ENCODE measurements at regions not wholly inside any gene's neighbourhood (a gene's known extent, or its start where the extent isn't known, plus 50 kb on each side); places are given as distances from the start of the nearest gene placed in this dataset.
"Not testable (repeated sequence)": the region's sequence is repeated elsewhere in the genome, so short reads cannot be mapped to it uniquely, and the experiment has no call there.

- Histone ChIP-seq H3K4me1 (ENCODE audit: control insufficient read depth in 2 of 3, insufficient read depth in 2 of 3, low read depth in 1 of 3, low read length in 3 of 3) (no peaks in the 10 kb centered on the region), H3K9ac (ENCODE audit: low read length in 3 of 3) (no peak overlapping the region), H3K9me3 (ENCODE audit: control insufficient read depth in 2 of 3, insufficient read depth in 1 of 3, low read length in 3 of 3) (no peaks in the 10 kb centered on the region), H3K36me3 (ENCODE audit: control insufficient read depth in 2 of 3, insufficient read depth in 3 of 3, low read length in 3 of 3) (no peaks in the 10 kb centered on the region), H3K27me3 (ENCODE audit: control insufficient read depth, insufficient read depth, low read length) (no peaks in the 10 kb centered on the region), H3K4me3 (ENCODE audit: low read length in 3 of 3) (no peak overlapping the region), H3K27ac (ENCODE audit: low read depth in 2 of 2, low read length in 2 of 2) (no peak overlapping the region)
- no peak for DNase-seq
- intact Hi-C loops (cut with DNase I) = no loop called here
- no peak for FAIRE-seq
- TF ChIP-seq, protein P1, sequence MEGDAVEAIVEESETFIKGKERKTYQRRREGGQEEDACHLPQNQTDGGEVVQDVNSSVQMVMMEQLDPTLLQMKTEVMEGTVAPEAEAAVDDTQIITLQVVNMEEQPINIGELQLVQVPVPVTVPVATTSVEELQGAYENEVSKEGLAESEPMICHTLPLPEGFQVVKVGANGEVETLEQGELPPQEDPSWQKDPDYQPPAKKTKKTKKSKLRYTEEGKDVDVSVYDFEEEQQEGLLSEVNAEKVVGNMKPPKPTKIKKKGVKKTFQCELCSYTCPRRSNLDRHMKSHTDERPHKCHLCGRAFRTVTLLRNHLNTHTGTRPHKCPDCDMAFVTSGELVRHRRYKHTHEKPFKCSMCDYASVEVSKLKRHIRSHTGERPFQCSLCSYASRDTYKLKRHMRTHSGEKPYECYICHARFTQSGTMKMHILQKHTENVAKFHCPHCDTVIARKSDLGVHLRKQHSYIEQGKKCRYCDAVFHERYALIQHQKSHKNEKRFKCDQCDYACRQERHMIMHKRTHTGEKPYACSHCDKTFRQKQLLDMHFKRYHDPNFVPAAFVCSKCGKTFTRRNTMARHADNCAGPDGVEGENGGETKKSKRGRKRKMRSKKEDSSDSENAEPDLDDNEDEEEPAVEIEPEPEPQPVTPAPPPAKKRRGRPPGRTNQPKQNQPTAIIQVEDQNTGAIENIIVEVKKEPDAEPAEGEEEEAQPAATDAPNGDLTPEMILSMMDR (IDR thresholded peaks at IDR 0.05; ENCODE audit: borderline replicate concordance, extremely low read depth, insufficient read depth) = no peak
These were observed 1318.6 kb downstream of the TECRL start for GRCh38 chr4:63090641-63091040.

DNA sequence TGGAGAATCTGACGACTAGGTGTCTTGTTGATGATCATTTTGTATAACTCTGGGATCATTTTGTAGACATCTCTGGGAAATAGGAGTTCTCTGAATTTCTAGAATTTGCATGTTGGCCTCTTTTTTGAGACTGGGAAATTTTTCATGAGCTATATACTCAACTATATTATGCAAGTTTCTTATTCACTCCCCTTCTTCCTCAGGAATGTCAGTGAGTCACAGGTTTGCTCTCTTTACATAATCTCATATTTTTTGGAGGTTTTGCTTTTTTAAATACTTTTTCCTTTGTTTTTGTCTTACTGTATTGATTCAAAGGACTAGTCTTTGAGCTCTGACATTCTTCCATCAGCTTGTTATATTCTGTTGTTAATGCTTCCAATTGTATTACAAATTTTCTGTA, 1324.2 kb downstream of the TECRL start:
- Histone ChIP-seq H3K9me3 (ENCODE audit: control insufficient read depth in 2 of 3, insufficient read depth in 1 of 3, low read length in 3 of 3) (no peaks in the 10 kb centered on the region), H3K4me1 (ENCODE audit: control insufficient read depth in 2 of 3, insufficient read depth in 2 of 3, low read depth in 1 of 3, low read length in 3 of 3) (no peaks in the 10 kb centered on the region), H3K36me3 (ENCODE audit: control insufficient read depth in 2 of 3, insufficient read depth in 3 of 3, low read length in 3 of 3) (no peaks in the 10 kb centered on the region), H3K27me3 (ENCODE audit: control insufficient read depth, insufficient read depth, low read length) (no peaks in the 10 kb centered on the region), H3K27ac (ENCODE audit: low read depth in 2 of 2, low read length in 2 of 2) (no peak overlapping the region), H3K9ac (ENCODE audit: low read length in 3 of 3) (no peak overlapping the region), H3K4me3 (ENCODE audit: low read length in 3 of 3) (no peak overlapping the region)
- no peak for FAIRE-seq
- DNase-seq = no peak
- intact Hi-C loops (cut with DNase I) = no loop called here
- TF ChIP-seq, protein P1 (IDR thresholded peaks at IDR 0.05; ENCODE audit: borderline replicate concordance, extremely low read depth, insufficient read depth) = no peak

DNA sequence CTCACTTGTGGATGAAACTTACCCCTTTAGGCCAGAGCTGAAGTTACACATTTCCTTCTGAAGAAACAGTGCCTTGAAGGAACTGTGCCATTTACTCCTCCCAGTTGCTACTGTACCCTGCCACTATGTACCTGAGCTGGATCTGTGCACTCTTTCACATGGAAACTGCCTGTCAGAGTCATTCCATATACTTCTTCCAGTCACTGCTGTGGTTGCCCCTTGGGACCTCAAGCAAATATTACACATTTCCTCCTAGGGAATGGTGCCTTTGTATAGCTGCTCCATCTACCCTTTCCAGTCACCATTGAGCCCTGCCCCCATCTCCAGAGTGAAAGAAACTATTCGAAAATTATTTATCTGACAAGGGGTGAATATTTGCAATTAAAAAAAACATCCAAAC, 1328.3 kb downstream of the TECRL start:
- Histone ChIP-seq H3K9ac (ENCODE audit: low read length in 3 of 3) (no peak overlapping the region), H3K27me3 (ENCODE audit: control insufficient read depth, insufficient read depth, low read length) (no peaks in the 10 kb centered on the region), H3K4me3 (ENCODE audit: low read length in 3 of 3) (no peak overlapping the region), H3K4me1 (ENCODE audit: control insufficient read depth in 2 of 3, insufficient read depth in 2 of 3, low read depth in 1 of 3, low read length in 3 of 3) (no peaks in the 10 kb centered on the region), H3K36me3 (ENCODE audit: control insufficient read depth in 2 of 3, insufficient read depth in 3 of 3, low read length in 3 of 3) (no peaks in the 10 kb centered on the region), H3K9me3 (ENCODE audit: control insufficient read depth in 2 of 3, insufficient read depth in 1 of 3, low read length in 3 of 3) (no peaks in the 10 kb centered on the region), H3K27ac (ENCODE audit: low read depth in 2 of 2, low read length in 2 of 2) (no peak overlapping the region)
- DNase-seq (no peak), FAIRE-seq (no peak)
- TF ChIP-seq, protein P1 (IDR thresholded peaks at IDR 0.05; ENCODE audit: borderline replicate concordance, extremely low read depth, insufficient read depth) = no peak
- intact Hi-C loops (cut with DNase I) = no loop called here

GRCh38 chr4:63063760-63064159, 1345.5 kb downstream of the TECRL start:
- Histone ChIP-seq H3K9me3 (ENCODE audit: control insufficient read depth in 2 of 3, insufficient read depth in 1 of 3, low read length in 3 of 3) (peaks cover 0 to 2% (median 0%) of the 10 kb centered on the region in 3 donors), H3K27me3 (ENCODE audit: control insufficient read depth, insufficient read depth, low read length) (no peaks in the 10 kb centered on the region), H3K9ac (ENCODE audit: low read length in 3 of 3) (no peak overlapping the region), H3K27ac (ENCODE audit: low read depth in 2 of 2, low read length in 2 of 2) (no peak overlapping the region), H3K4me3 (ENCODE audit: low read length in 3 of 3) (no peak overlapping the region), H3K4me1 (ENCODE audit: control insufficient read depth in 2 of 3, insufficient read depth in 2 of 3, low read depth in 1 of 3, low read length in 3 of 3) (no peaks in the 10 kb centered on the region), H3K36me3 (ENCODE audit: control insufficient read depth in 2 of 3, insufficient read depth in 3 of 3, low read length in 3 of 3) (no peaks in the 10 kb centered on the region)
- FAIRE-seq = no peak
- intact Hi-C loops (cut with DNase I) = no loop called here
- TF ChIP-seq, protein P1 (IDR thresholded peaks at IDR 0.05; ENCODE audit: borderline replicate concordance, extremely low read depth, insufficient read depth) = no peak
- no peak for DNase-seq

DNA sequence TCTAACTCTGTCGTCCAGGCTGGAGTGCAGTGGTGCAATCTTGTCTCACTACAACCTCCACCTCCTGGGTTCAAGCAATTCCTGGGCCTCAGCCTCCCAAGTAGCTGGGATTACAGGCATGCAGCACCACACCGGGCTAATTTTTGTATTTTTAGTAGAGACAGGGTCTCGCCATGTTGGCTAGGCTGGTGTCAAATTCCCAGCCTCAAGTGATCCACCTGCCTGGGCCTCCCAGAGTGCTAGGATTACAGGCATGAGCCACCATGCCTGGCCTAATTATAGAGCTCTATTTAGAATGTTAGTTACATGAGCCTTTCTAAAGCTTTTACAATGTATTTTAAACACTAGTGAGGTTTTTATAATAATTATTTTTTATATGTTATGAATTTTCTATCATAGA, 1346.4 kb downstream of the TECRL start:
- H3K36me3 ChIP-seq (ENCODE audit: control insufficient read depth in 2 of 3, insufficient read depth in 3 of 3, low read length in 3 of 3); H3K9me3 ChIP-seq (ENCODE audit: control insufficient read depth in 2 of 3, insufficient read depth in 1 of 3, low read length in 3 of 3); H3K4me3 ChIP-seq (ENCODE audit: low read length in 3 of 3); H3K27ac ChIP-seq (ENCODE audit: low read depth in 2 of 2, low read length in 2 of 2); FAIRE-seq; H3K9ac ChIP-seq (ENCODE audit: low read length in 3 of 3); intact Hi-C loops (cut with DNase I); H3K27me3 ChIP-seq (ENCODE audit: control insufficient read depth, insufficient read depth, low read length); H3K4me1 ChIP-seq (ENCODE audit: control insufficient read depth in 2 of 3, insufficient read depth in 2 of 3, low read depth in 1 of 3, low read length in 3 of 3); DNase-seq: not testable (repeated sequence)
